22Rv1 (cell line): ENCODE measurements at regions not wholly inside any gene's neighbourhood (a gene's known extent, or its start where the extent isn't known, plus 50 kb on each side); places are given as distances from the start of the nearest gene placed in this dataset.

Experiments used
- H3K27ac ChIP-seq: fragments of 450-650 bp; 2 replicates; pipeline ENCODE4 v1.5.1; 2017
- CTCF ChIP-seq: fragments of 450-650 bp; IDR thresholded peaks from 2 replicates; pipeline ENCODE4 v1.5.1; 2017; ENCODE audit warnings: mild to moderate bottlenecking
- ZFX ChIP-seq: fragments of 450-650 bp; IDR thresholded peaks from 2 replicates; pipeline ENCODE4 v1.6.1; 2017; ENCODE audit warnings: antibody characterized with exemption, borderline replicate concordance

- H3K27ac ChIP-seq = no peak overlapping the region
- TF ChIP-seq CTCF = no peak
- TF ChIP-seq ZFX = no peak
Observed at GRCh38 chr4:182179751-182180150, 63.5 kb upstream of the TENM3 start.

GRCh38 chr4:182185491-182185890, 57.7 kb upstream of the TENM3 start:
- H3K27ac ChIP-seq = no peak overlapping the region
- TF ChIP-seq ZFX (no peak), CTCF (no peak)

- H3K27ac ChIP-seq = no peak overlapping the region
- TF ChIP-seq CTCF (no peak), ZFX (no peak)
Observed at GRCh38 chr4:182187674-182188073, 55.5 kb upstream of the TENM3 start.

- no peak overlapping the region for H3K27ac ChIP-seq
- no peak for TF ChIP-seq ZFX
- no peak for TF ChIP-seq CTCF
Observed at GRCh38 chr4:182188622-182189021, 54.6 kb upstream of the TENM3 start.

GRCh38 chr4:182189103-182189878, 53.9 kb upstream of the TENM3 start:
- TF ChIP-seq CTCF (no peak), ZFX (no peak)

GRCh38 chr4:182190306-182190705, 52.9 kb upstream of the TENM3 start:
- no peak for TF ChIP-seq ZFX
- TF ChIP-seq CTCF = no peak
- no peak overlapping the region for H3K27ac ChIP-seq

More at GRCh38 chr4:182189103-182189878, 53.9 kb upstream of the TENM3 start:
- no peak overlapping the region for H3K27ac ChIP-seq

GRCh38 chr4:182192511-182193181, 50.6 kb upstream of the TENM3 start:
- H3K27ac ChIP-seq = no peak overlapping the region
- TF ChIP-seq CTCF = no peak
- no peak for TF ChIP-seq ZFX
